ENCODE measurements at regions not wholly inside any gene's neighbourhood (a gene's known extent, or its start where the extent isn't known, plus 50 kb on each side); places are given as distances from the start of the nearest gene placed in this dataset.

GRCh38 chr17:77493238-77493820 is 352.6 kb downstream of the SEC14L1 start:
- TF ChIP-seq, protein P1, sequence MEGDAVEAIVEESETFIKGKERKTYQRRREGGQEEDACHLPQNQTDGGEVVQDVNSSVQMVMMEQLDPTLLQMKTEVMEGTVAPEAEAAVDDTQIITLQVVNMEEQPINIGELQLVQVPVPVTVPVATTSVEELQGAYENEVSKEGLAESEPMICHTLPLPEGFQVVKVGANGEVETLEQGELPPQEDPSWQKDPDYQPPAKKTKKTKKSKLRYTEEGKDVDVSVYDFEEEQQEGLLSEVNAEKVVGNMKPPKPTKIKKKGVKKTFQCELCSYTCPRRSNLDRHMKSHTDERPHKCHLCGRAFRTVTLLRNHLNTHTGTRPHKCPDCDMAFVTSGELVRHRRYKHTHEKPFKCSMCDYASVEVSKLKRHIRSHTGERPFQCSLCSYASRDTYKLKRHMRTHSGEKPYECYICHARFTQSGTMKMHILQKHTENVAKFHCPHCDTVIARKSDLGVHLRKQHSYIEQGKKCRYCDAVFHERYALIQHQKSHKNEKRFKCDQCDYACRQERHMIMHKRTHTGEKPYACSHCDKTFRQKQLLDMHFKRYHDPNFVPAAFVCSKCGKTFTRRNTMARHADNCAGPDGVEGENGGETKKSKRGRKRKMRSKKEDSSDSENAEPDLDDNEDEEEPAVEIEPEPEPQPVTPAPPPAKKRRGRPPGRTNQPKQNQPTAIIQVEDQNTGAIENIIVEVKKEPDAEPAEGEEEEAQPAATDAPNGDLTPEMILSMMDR (IDR thresholded peaks at IDR 0.05), result no peak
- no peak for TF ChIP-seq POLR2A (IDR thresholded peaks at IDR 0.05)
- TF ChIP-seq POLR2AphosphoS5 (IDR thresholded peaks at IDR 0.05), result no peak
- TF ChIP-seq EP300 (IDR thresholded peaks at IDR 0.05), result no peak

Measured in stomach (tissue), 4 donors.